PC-9 (cell line): ENCODE measurements at regions not wholly inside any gene's neighbourhood (a gene's known extent, or its start where the extent isn't known, plus 50 kb on each side); places are given as distances from the start of the nearest gene placed in this dataset.

Source experiments
- BruUV-seq: library from RNA; stranded (reverse); fragments of 400-500 nt; replicated peaks from 2 replicates; lab custom pipeline; 2021; lab: Mats Ljungman, UMichigan
- CTCF ChIA-PET: fragments of 300-600 bp; sonication (Branson Sonifier 250); formaldehyde crosslinking; loops from one replicate; lab custom pipeline; 2022; ENCODE audit warnings: antibody characterized with exemption; lab: Charles Lee
- POLR2A ChIA-PET: fragments of 300-600 bp; sonication (Branson Sonifier 250); formaldehyde crosslinking; loops from one replicate; lab custom pipeline; 2022; ENCODE audit warnings: antibody characterized with exemption; ENCODE audit not compliant: unreplicated experiment; lab: Charles Lee
- DNase-seq, 2 experiments: peaks; one replicate each; pipeline versions ENCODE4 v3.0.0 to v3.0.0-alpha.2; 2015 to 2022; ENCODE audit warnings: mixed read lengths in 1 of 2
- H2AFZ ChIP-seq: fragments of 200-600 bp; sonication (generic); 2 replicates; pipeline ENCODE4 v1.8.1; 2017; ENCODE audit warnings: antibody characterized with exemption
- H3F3A ChIP-seq: fragments of 200-600 bp; sonication (generic); 2 replicates; pipeline ENCODE4 v1.8.1; 2017; ENCODE audit warnings: antibody characterized with exemption, mild to moderate bottlenecking, low read depth; ENCODE audit not compliant: insufficient read depth
- H3K27ac ChIP-seq: fragments of 200-600 bp; sonication (generic); 2 replicates; pipeline ENCODE4 v1.6.1; 2016; ENCODE audit warnings: mixed run types
- H3K27me3 ChIP-seq: fragments of 200-600 bp; sonication (generic); 2 replicates; pipeline ENCODE4 v1.6.1; 2016; ENCODE audit warnings: low read depth, mixed run types; ENCODE audit not compliant: insufficient read depth
- H3K36me3 ChIP-seq: fragments of 200-600 bp; sonication (generic); 2 replicates; pipeline ENCODE4 v1.6.1; 2016; ENCODE audit warnings: low read depth, mixed run types
- H3K4me1 ChIP-seq: fragments of 200-600 bp; sonication (generic); replicated peaks from 2 replicates; pipeline ENCODE4 v1.6.1; 2016; ENCODE audit warnings: mixed run types; ENCODE audit not compliant: insufficient read depth
- H3K4me2 ChIP-seq: fragments of 200-600 bp; sonication (generic); 2 replicates; pipeline ENCODE4 v1.6.1; 2017; ENCODE audit warnings: mixed run types
- H3K4me3 ChIP-seq: fragments of 200-600 bp; sonication (generic); 2 replicates; pipeline ENCODE4 v1.6.1; 2016; ENCODE audit warnings: mixed run types
- H3K79me2 ChIP-seq: fragments of 200-600 bp; sonication (generic); 2 replicates; pipeline ENCODE4 v1.6.1; 2017; ENCODE audit warnings: low read depth, mixed run types
- H3K9me2 ChIP-seq: fragments of 200-600 bp; sonication (generic); 2 replicates; pipeline ENCODE4 v1.8.1; 2017; ENCODE audit warnings: mild to moderate bottlenecking; ENCODE audit not compliant: insufficient read depth
- H3K9me3 ChIP-seq: fragments of 200-600 bp; sonication (generic); 2 replicates; pipeline ENCODE4 v1.8.1; 2016; ENCODE audit warnings: low read depth; ENCODE audit not compliant: insufficient read depth
- H4K20me1 ChIP-seq: fragments of 200-600 bp; sonication (generic); 2 replicates; pipeline ENCODE4 v1.8.1; 2017; ENCODE audit not compliant: insufficient read depth
- CTCF ChIP-seq: fragments of 200-600 bp; sonication (generic); conservative IDR thresholded peaks from 2 replicates; pipeline ENCODE4 v1.6.1; 2017; ENCODE audit warnings: mixed run types, antibody characterized with exemption, mild to moderate bottlenecking, moderate library complexity
- EZH2 ChIP-seq: fragments of 200-600 bp; sonication (generic); IDR thresholded peaks from 2 replicates; pipeline ENCODE4 v1.8.0; 2017; ENCODE audit warnings: antibody characterized with exemption, low read depth
- intact Hi-C: fragments of 100-400 bp; cut with micrococcal nuclease; formaldehyde crosslinking; loops from one replicate; pipeline ENCODE4 v1.10.0; 2022; ENCODE audit not compliant: unreplicated experiment

- Histone ChIP-seq H3K4me3 (no peak overlapping the region), H3K79me2 (no peaks in the 10 kb centered on the region), H3K4me2 (no peak overlapping the region), H2AFZ (no peak overlapping the region), H3K27me3 (no peaks in the 10 kb centered on the region), H3K4me1 (no peaks in the 10 kb centered on the region), H4K20me1 (no peaks in the 10 kb centered on the region), H3K27ac (no peak overlapping the region), H3K36me3 (no peaks in the 10 kb centered on the region), H3K9me2 (no peaks in the 10 kb centered on the region; the same call in 1 of the 2 replicates), H3F3A (no peaks in the 10 kb centered on the region), H3K9me3 (no peaks in the 10 kb centered on the region)
- intact Hi-C loops = no loop called here
- DNase-seq = no peak
- no peak for TF ChIP-seq CTCF
- no TSS peak for BruUV-seq
- ChIA-PET POLR2A (no interaction called here), CTCF (no interaction called here)
Observed at GRCh38 chr3:81087607-81088006, 673.8 kb downstream of the GBE1 start.

GRCh38 chr3:81086348-81086747 is 675.1 kb downstream of the GBE1 start:
- POLR2A ChIA-PET = no interaction called here
- TF ChIP-seq CTCF (no peak), EZH2 (no peak)
- CTCF ChIA-PET = no interaction called here

GRCh38 chr3:81080608-81081007 is 680.8 kb downstream of the GBE1 start:
- Histone ChIP-seq H3K79me2 (no peaks in the 10 kb centered on the region), H3K9me3 (no peaks in the 10 kb centered on the region), H3F3A (no peaks in the 10 kb centered on the region), H3K4me3 (no peak overlapping the region), H3K4me1 (no peaks in the 10 kb centered on the region), H3K9me2 (no peaks in the 10 kb centered on the region; the same call in 1 of the 2 replicates), H3K27me3 (no peaks in the 10 kb centered on the region), H4K20me1 (no peaks in the 10 kb centered on the region), H3K4me2 (no peak overlapping the region), H2AFZ (no peak overlapping the region), H3K36me3 (no peaks in the 10 kb centered on the region), H3K27ac (no peak overlapping the region)
- ChIA-PET CTCF (no interaction called here), POLR2A (no interaction called here)
- intact Hi-C loops = no loop called here
- no TSS peak for BruUV-seq
- TF ChIP-seq EZH2 (no peak), CTCF (no peak)
- DNase-seq = no peak

More at GRCh38 chr3:81086348-81086747, 675.1 kb downstream of the GBE1 start:
- intact Hi-C loops = no loop called here
- Histone ChIP-seq H3K27ac (no peak overlapping the region), H3K4me2 (no peak overlapping the region), H3K4me1 (no peaks in the 10 kb centered on the region), H3K79me2 (no peaks in the 10 kb centered on the region), H2AFZ (no peak overlapping the region), H3K4me3 (no peak overlapping the region), H3K36me3 (no peaks in the 10 kb centered on the region), H3K9me2 (no peaks in the 10 kb centered on the region; the same call in 1 of the 2 replicates), H3F3A (no peaks in the 10 kb centered on the region), H3K27me3 (no peaks in the 10 kb centered on the region), H3K9me3 (no peaks in the 10 kb centered on the region), H4K20me1 (no peaks in the 10 kb centered on the region)
- no peak for DNase-seq
- BruUV-seq = no TSS peak
